ENCODE measurements at regions not wholly inside any gene's neighbourhood (a gene's known extent, or its start where the extent isn't known, plus 50 kb on each side); places are given as distances from the start of the nearest gene placed in this dataset.

DNA sequence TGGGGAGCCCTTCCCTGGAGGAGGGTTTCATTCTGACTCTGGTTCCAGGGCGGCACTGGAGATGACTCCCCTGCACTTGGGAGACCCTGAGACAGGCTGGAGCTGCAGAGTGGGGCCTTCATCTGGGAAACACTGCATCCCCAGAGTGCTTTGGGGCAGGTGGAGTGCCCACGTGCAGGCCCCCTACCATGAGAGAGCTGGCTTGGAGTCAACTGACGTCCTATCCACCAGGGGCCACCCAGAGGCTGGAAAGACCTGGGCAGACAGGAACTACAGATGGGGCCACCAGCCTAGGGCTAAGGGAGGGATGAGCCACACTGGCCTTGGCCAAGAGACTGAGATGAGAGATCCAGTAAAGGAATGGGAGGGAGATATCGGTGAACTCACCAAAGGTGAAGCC is 153.8 kb downstream of the ASB1 start:
- no peak for DNase-seq (ENCODE audit: low read depth in 2 of 2)

GRCh38 chr2:238581126-238581525 is 154.4 kb downstream of the ASB1 start:
- DNase-seq (ENCODE audit: low read depth in 2 of 2), result no peak

DNA sequence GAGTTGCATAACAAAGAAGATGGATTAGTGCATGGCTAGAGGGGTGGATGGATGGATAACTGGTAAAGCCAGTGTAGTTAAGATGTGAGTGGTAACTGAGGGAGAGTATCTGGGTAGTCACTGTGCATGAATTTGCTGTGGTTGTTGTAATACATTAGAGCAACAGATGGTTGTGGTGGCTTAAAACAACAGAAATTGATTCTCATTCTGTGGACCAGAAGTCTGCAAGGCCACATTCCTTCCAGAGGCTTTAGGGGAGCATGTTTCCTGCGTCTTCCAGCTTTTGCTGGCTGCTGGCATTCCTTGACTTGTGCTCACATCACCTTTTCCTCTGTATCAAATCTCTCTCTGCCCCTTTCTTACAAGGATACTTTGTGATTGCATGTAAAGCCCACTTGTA is 155.4 kb downstream of the ASB1 start:
- DNase-seq (ENCODE audit: low read depth in 2 of 2), result no peak

DNA sequence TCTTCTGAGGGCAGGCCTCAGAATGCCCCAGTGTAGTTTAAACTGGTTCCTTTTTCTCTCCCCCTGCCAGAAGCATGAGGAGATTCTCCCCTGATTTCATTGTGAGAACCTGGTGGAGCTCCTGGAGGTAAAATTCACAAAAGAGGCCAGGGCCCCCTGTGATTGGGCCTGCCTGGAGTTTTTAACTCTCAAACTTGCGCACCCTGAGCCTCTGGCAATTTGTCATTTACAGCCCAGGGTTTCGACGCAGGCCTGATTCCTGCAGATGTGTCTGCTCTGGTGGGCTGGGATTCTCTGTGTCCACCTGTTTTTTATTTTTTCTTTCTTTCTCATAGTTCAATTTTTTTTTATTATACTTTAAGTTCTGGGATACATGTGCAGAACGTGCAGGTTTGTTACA is 157.9 kb downstream of the ASB1 start:
- DNase-seq (ENCODE audit: low read depth in 2 of 2), result no peak

- no peak for DNase-seq (ENCODE audit: low read depth in 2 of 2)
Observed at GRCh38 chr2:238585836-238586821, 159.4 kb downstream of the ASB1 start.

- no peak for DNase-seq (ENCODE audit: low read depth in 2 of 2)
Observed at GRCh38 chr2:238586931-238587775, 160.4 kb downstream of the ASB1 start.

GRCh38 chr2:238587776-238588660 is 161.3 kb downstream of the ASB1 start:
- DNase-seq (ENCODE audit: low read depth in 2 of 2), result no peak

GRCh38 chr2:238589591-238590460 is 163.1 kb downstream of the ASB1 start:
- no peak for DNase-seq (ENCODE audit: low read depth in 2 of 2)

GRCh38 chr2:238591732-238592131 is 165.0 kb downstream of the ASB1 start:
- DNase-seq (ENCODE audit: low read depth in 2 of 2), result no peak

DNA sequence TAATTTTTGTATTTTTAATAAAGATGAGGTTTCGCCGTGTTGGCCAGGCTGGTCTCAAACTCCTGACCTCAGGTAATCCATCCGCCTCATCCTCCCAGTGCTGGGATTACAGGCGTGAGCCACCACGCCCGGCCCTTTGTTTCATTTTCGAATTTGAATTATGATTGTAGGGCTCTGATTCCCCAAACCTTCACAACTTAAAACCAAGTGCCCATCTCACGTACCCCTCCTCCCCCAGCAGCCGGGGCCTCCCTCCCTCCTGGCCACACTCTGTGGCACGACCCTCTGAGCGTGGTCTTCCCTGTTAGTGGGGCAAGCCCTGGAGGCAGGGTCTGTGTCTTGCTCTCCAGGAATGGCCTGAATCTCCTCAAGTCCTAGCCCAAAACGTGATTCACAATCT is 166.5 kb downstream of the ASB1 start:
- no peak for DNase-seq (ENCODE audit: low read depth in 2 of 2)

- no peak for DNase-seq (ENCODE audit: low read depth in 2 of 2)
Observed at GRCh38 chr2:238593678-238594077, 167.0 kb downstream of the ASB1 start.

DNA sequence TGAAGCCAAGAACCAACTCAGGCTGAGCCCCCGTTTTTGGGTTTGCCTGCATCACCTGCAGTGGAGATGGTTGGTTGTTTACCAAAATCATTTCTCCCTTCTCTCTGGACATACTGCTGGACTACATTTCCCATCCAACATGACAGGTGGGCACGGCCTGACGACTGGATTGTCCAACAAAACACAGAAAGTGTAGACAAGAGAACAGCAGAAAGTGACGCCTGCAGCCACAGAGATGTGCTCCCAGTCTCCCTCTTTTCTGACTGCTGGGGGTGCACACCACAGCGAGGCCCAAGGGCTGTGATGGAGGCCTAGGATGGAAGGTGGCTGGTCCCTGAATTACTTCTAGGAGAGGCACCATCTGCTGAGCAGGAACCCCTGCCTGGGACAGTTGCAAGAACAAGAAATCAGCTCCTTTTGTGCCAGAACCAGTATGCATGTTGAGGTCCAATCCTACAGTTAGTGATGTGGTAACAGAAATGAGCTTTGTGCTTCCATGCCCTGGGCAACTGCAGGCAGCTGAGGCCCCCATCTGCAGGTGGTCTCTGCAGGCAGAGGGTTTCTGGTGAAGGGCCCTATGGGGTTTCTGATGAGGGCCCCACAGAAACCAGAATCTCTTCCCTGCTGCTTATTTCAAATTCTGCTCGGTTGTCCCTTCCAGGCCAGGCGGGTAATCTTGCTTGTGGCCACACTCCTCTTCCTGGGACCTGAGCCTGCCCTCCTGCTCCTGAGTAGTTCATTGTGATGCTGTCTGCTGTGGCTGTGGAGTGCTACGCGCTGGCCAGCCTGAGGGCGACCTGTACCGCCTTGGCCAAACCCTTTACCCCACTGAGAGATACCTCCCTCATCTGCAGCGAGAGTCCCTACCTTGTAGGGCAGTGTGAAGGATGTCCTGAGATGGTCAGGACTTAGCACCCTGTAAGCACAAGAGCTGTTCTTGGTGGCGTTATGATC is 168.3 kb downstream of the ASB1 start:
- no peak for DNase-seq (ENCODE audit: low read depth in 2 of 2)

- no peak for DNase-seq (ENCODE audit: low read depth in 2 of 2)
Observed at GRCh38 chr2:238595750-238596570, 169.2 kb downstream of the ASB1 start.

- DNase-seq (ENCODE audit: low read depth in 2 of 2), result no peak
Observed at GRCh38 chr2:238596571-238597551, 170.1 kb downstream of the ASB1 start.

GRCh38 chr2:238597638-238598528 is 171.2 kb downstream of the ASB1 start:
- no peak for DNase-seq (ENCODE audit: low read depth in 2 of 2)

DNA sequence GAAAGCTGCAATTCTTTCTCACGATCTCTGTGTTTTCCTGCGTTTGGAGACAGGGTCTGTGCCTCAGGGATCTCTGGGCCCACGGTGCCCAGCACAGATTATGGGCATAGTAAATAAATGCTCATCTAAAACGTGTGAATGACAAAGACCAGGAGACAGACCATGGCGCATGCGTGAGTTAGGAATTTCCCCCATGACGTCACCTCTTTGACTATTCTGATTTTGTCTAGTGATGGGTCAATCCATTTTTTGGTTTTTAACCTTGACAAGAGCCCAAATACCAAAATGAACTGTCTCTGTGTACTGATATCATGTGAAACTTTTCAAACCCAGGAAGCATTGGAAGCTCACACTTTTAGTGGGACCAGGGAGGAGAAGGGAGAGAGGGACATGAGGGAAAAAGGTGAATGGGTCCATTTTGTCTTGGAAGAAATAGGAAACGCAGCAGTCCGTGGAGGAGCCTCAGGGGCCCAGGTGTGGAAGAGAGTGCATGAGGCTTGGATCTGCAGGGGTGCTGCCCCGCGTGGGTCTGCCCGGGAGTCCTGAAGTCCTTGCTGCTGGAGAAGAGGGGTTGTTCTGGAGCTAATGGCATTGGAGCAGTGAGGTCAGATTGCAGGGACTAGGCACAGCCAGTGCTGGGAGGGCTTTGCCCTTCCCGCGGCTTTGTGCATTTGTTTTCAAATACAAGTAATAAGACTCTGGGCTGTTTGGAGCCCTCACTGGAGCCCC is 172.2 kb downstream of the ASB1 start:
- no peak for DNase-seq (ENCODE audit: low read depth in 2 of 2)
